ENCODE measurements at regions not wholly inside any gene's neighbourhood (a gene's known extent, or its start where the extent isn't known, plus 50 kb on each side); places are given as distances from the start of the nearest gene placed in this dataset.
A peak's percentile ranks its signal among the peaks of the same experiment; 100 is the strongest.
"Not testable (repeated sequence)": the region's sequence is repeated elsewhere in the genome, so short reads cannot be mapped to it uniquely, and the experiment has no call there.

GRCh38 chr9:106104887-106105286 lies 410.5 kb downstream of the TMEM38B start:
- ChIA-PET CTCF (no interaction called here), POLR2A (ENCODE audit: low non-redundant PET) (no interaction called here)

GRCh38 chr9:106106396-106106795 lies 412.1 kb downstream of the TMEM38B start:
- TF ChIP-seq CTCF (conservative IDR thresholded peaks at IDR 0.05; ENCODE audit: low read depth) = no peak
- no peak overlapping the region for H3K27ac ChIP-seq
- no peak for DNase-seq (ENCODE audit: low spot score)
- POLR2A ChIA-PET (ENCODE audit: low non-redundant PET) = no interaction called here
- CTCF ChIA-PET = no interaction called here

More at GRCh38 chr9:106104887-106105286, 410.5 kb downstream of the TMEM38B start:
- DNase-seq (ENCODE audit: low spot score) = no peak
- H3K27ac ChIP-seq = no peak overlapping the region
- TF ChIP-seq CTCF (conservative IDR thresholded peaks at IDR 0.05; ENCODE audit: low read depth) = no peak

DNA sequence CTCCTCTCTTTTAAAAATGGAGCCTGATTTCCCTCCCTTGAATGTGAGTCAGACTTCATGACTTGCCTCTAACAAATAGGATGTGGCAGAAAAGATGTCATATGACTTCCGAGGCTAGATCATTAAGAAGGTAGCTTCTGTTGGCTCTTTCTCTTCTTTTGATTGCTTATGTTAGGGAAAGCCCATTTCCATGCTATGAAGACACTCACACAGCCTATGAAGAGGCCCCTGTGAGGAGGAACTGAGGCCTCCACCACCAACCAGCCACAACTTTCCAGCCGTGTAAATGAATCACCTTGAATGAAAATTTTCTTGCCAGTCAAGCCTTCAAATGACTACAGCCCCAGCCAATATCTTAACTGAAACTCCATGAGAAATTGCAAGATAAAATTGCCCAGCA lies 413.4 kb downstream of the TMEM38B start:
- DNase-seq (ENCODE audit: low spot score) = no peak
- CTCF ChIA-PET = no interaction called here
- TF ChIP-seq CTCF (conservative IDR thresholded peaks at IDR 0.05; ENCODE audit: low read depth) = no peak
- no peak overlapping the region for H3K27ac ChIP-seq
- POLR2A ChIA-PET (ENCODE audit: low non-redundant PET) = no interaction called here

- CTCF ChIA-PET; POLR2A ChIA-PET (ENCODE audit: low non-redundant PET); DNase-seq (ENCODE audit: low spot score); H3K27ac ChIP-seq: not testable (repeated sequence)
Observed at GRCh38 chr9:106109706-106110105, 415.4 kb downstream of the TMEM38B start.

GRCh38 chr9:106110483-106110882 lies 416.1 kb downstream of the TMEM38B start:
- DNase-seq (ENCODE audit: low spot score) = peak; percentile 23
- no peak overlapping the region for H3K27ac ChIP-seq
- TF ChIP-seq CTCF (conservative IDR thresholded peaks at IDR 0.05; ENCODE audit: low read depth) = no peak
- CTCF ChIA-PET = no interaction called here
- POLR2A ChIA-PET (ENCODE audit: low non-redundant PET) = no interaction called here

GRCh38 chr9:106111039-106111730 lies 416.8 kb downstream of the TMEM38B start:
- no peak for DNase-seq (ENCODE audit: low spot score)
- no peak overlapping the region for H3K27ac ChIP-seq
- POLR2A ChIA-PET (ENCODE audit: low non-redundant PET) = no interaction called here
- TF ChIP-seq CTCF (conservative IDR thresholded peaks at IDR 0.05; ENCODE audit: low read depth) = no peak
- CTCF ChIA-PET = interaction anchor here (0.7 to 0.8 kb wide), 2 partner anchors 793 to 1127 kb away, joined by 3 to 4 read pairs; no protein-coding TSS in a partner anchor

GRCh38 chr9:106112935-106113334 lies 418.6 kb downstream of the TMEM38B start:
- CTCF ChIA-PET = no interaction called here
- DNase-seq (ENCODE audit: low spot score) = no peak
- POLR2A ChIA-PET (ENCODE audit: low non-redundant PET) = no interaction called here
- TF ChIP-seq CTCF (conservative IDR thresholded peaks at IDR 0.05; ENCODE audit: low read depth) = no peak
- no peak overlapping the region for H3K27ac ChIP-seq
